ENCODE measurements at regions not wholly inside any gene's neighbourhood (a gene's known extent, or its start where the extent isn't known, plus 50 kb on each side); places are given as distances from the start of the nearest gene placed in this dataset.

- Histone ChIP-seq H2AFZ (ENCODE audit: low read depth, low read length) (no peak overlapping the region), H3K9me3 (replicated peaks; ENCODE audit: control insufficient read depth, insufficient read depth, low read length) (peaks cover 2% of the 10 kb centered on the region), H3K4me3 (replicated peaks in 1 of 3; ENCODE audit: insufficient read depth in 1 of 3, low read depth in 1 of 3, low read length in 3 of 3) (no peak overlapping the region), H3K4me1 (ENCODE audit: control insufficient read depth, extremely low read depth, insufficient read depth, low read length) (no peaks in the 10 kb centered on the region), H3K9me1 (replicated peaks; ENCODE audit: control insufficient read depth, extremely low read depth, insufficient read depth, low read length) (no peaks in the 10 kb centered on the region), H3K79me2 (ENCODE audit: control insufficient read depth, insufficient read depth, low read length) (no peaks in the 10 kb centered on the region), H3K9ac (replicated peaks; ENCODE audit: extremely low read depth, insufficient read depth, low read length) (no peak overlapping the region), H3K27me3 (ENCODE audit: control insufficient read depth in 2 of 2, insufficient read depth in 2 of 2, low read length in 2 of 2) (no peaks in the 10 kb centered on the region), H3K4me2 (ENCODE audit: insufficient read depth, low read length) (no peak overlapping the region), H3K27ac (ENCODE audit: insufficient read depth, low read depth, low read length) (no peak overlapping the region), H4K20me1 (replicated peaks; ENCODE audit: control insufficient read depth, extremely low read depth, insufficient read depth, low read length) (no peaks in the 10 kb centered on the region), H3K36me3 (ENCODE audit: control insufficient read depth in 2 of 2, extremely low read depth in 1 of 2, insufficient read depth in 2 of 2, low read length in 2 of 2) (no peaks in the 10 kb centered on the region)
- ChIA-PET CTCF (no interaction called here), POLR2A (no interaction called here)
- DNase-seq (ENCODE audit: low read depth, low spot score) (no peak), FAIRE-seq (no peak)
- BruUV-seq (replicated peaks), result no TSS peak
- dilution Hi-C loops (cut with MboI; ENCODE audit: extremely low pct_ligation_motif_present, low sequenced_read_pairs) (no loop called here), intact Hi-C loops (cut with micrococcal nuclease) (no loop called here)
- TF ChIP-seq JUN (IDR thresholded peaks at IDR 0.05; ENCODE audit: borderline replicate concordance, insufficient read depth, insufficient read length, low read depth), result no peak
Measured at GRCh38 chr16:6308176-6308575, 1024.5 kb upstream of the RBFOX1 start.

- Histone ChIP-seq H3K4me3 (replicated peaks in 1 of 3; ENCODE audit: insufficient read depth in 1 of 3, low read depth in 1 of 3, low read length in 3 of 3) (no peak overlapping the region), H3K9me3 (replicated peaks; ENCODE audit: control insufficient read depth, insufficient read depth, low read length) (peaks cover 8% of the 10 kb centered on the region), H4K20me1 (replicated peaks; ENCODE audit: control insufficient read depth, extremely low read depth, insufficient read depth, low read length) (no peaks in the 10 kb centered on the region), H3K27me3 (ENCODE audit: control insufficient read depth in 2 of 2, insufficient read depth in 2 of 2, low read length in 2 of 2) (no peaks in the 10 kb centered on the region), H3K4me2 (ENCODE audit: insufficient read depth, low read length) (no peak overlapping the region), H3K9ac (replicated peaks; ENCODE audit: extremely low read depth, insufficient read depth, low read length) (no peak overlapping the region), H3K79me2 (ENCODE audit: control insufficient read depth, insufficient read depth, low read length) (no peaks in the 10 kb centered on the region), H3K36me3 (ENCODE audit: control insufficient read depth in 2 of 2, extremely low read depth in 1 of 2, insufficient read depth in 2 of 2, low read length in 2 of 2) (no peaks in the 10 kb centered on the region), H3K27ac (ENCODE audit: insufficient read depth, low read depth, low read length) (no peak overlapping the region), H2AFZ (ENCODE audit: low read depth, low read length) (no peak overlapping the region), H3K9me1 (replicated peaks; ENCODE audit: control insufficient read depth, extremely low read depth, insufficient read depth, low read length) (no peaks in the 10 kb centered on the region), H3K4me1 (ENCODE audit: control insufficient read depth, extremely low read depth, insufficient read depth, low read length) (no peaks in the 10 kb centered on the region)
- CTCF ChIA-PET, result no interaction called here
- FAIRE-seq (no peak), DNase-seq (ENCODE audit: low read depth, low spot score) (no peak)
- TF ChIP-seq CTCF (IDR thresholded peaks at IDR 0.05; ENCODE audit: extremely low read depth in 1 of 2, insufficient read depth in 1 of 2, low read depth in 1 of 2, low read length in 2 of 2), result no peak
- no peak for TF ChIP-seq GATA2 (IDR thresholded peaks at IDR 0.05; ENCODE audit: insufficient read depth, insufficient read length, low read depth, low read length)
- no peak for TF ChIP-seq MAX (IDR thresholded peaks at IDR 0.05; ENCODE audit: insufficient read depth, insufficient read length)
- TF ChIP-seq POLR2AphosphoS5 (IDR thresholded peaks at IDR 0.05; ENCODE audit: insufficient read depth, low read depth, low read length), result no peak
- TF ChIP-seq EZH2 (IDR thresholded peaks at IDR 0.05; ENCODE audit: borderline replicate concordance, low read depth, low read length, severe bottlenecking), result no peak
- no peak for TF ChIP-seq FOS (IDR thresholded peaks at IDR 0.05; ENCODE audit: borderline replicate concordance, insufficient read depth, low read length)
- no peak for TF ChIP-seq POLR2A (IDR thresholded peaks at IDR 0.05; ENCODE audit: low read depth, low read length)
- no peak for TF ChIP-seq JUN (IDR thresholded peaks at IDR 0.05; ENCODE audit: borderline replicate concordance, insufficient read depth, insufficient read length, low read depth)
- TF ChIP-seq MYC (IDR thresholded peaks at IDR 0.05; ENCODE audit: low read depth, low read length), result no peak
- POLR2A ChIA-PET, result no interaction called here
- BruUV-seq (replicated peaks), result no TSS peak
- dilution Hi-C loops (cut with MboI; ENCODE audit: extremely low pct_ligation_motif_present, low sequenced_read_pairs), result no loop called here
- intact Hi-C loops (cut with micrococcal nuclease), result no loop called here
Measured at GRCh38 chr16:6300523-6300922, 1032.1 kb upstream of the RBFOX1 start.
